ENCODE measurements at regions not wholly inside any gene's neighbourhood (a gene's known extent, or its start where the extent isn't known, plus 50 kb on each side); places are given as distances from the start of the nearest gene placed in this dataset.

GRCh38 chr5:175052351-175052750 lies 328.0 kb downstream of the MSX2 start:
- FAIRE-seq: no peak
- no peak for DNase-seq (ENCODE audit: low spot score)

DNA sequence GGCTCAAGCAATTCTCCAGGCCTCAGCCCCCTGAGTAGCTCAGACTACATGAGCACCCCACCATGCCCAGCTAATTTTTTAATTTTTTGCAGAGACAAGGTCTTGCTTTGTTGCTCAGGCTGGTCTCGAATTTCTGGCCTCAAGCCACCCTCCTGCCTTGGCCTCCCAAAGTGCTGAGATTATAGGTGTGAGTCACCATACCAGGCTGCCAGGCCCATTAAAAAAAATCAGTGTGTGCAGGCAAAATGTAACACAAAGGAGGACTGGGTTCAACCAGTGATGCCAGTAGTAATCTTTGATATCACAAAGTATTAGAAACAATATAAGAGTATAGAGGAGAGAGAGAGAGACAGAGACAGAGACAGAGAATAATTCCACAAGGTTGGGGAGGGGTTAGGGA lies 322.7 kb downstream of the MSX2 start:
- FAIRE-seq: no peak

DNA sequence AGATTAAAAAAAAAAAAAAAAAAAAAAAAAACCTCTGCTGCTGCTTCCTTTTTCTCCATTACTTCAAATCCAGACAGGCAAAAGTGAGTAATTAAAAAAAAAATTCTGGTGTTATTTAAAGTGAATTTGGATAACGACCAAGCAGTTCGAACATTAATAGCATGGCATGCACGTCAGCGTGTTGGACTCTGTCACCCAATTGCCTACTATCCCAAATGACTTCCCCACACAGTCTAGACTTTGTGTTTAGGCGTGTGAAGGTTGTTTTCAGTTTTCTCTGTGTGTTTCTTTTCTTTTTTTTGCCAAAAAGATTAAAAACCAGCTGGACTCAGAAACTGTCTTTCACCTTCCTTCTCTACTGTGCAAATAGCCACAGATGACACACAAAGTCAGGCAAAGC lies 321.4 kb downstream of the MSX2 start:
- no peak for DNase-seq (ENCODE audit: low spot score)
- no peak for FAIRE-seq

More for the DNA sequence above, 322.7 kb downstream of the MSX2 start:
- DNase-seq (ENCODE audit: low spot score): no peak

DNA sequence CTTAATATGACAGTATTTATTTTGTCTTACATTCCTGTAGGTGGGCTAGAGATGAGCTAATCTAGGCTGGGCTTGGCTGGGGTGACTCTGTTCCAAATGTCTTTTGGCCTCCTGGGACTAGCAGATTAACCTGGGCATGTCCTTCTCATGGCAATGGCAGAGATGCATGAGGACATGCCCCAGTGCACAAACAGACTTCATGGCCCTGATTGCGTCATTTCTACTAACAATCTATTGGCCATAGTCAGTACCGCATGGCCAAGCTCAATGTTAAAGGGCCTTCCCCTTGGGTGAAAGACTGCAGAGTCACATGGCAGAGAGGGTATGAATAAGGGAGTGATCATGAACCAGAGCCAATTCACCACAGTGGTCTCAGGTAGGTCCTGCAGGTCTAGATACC lies 313.4 kb downstream of the MSX2 start:
- no peak for DNase-seq (ENCODE audit: low spot score)
- FAIRE-seq: no peak

DNA sequence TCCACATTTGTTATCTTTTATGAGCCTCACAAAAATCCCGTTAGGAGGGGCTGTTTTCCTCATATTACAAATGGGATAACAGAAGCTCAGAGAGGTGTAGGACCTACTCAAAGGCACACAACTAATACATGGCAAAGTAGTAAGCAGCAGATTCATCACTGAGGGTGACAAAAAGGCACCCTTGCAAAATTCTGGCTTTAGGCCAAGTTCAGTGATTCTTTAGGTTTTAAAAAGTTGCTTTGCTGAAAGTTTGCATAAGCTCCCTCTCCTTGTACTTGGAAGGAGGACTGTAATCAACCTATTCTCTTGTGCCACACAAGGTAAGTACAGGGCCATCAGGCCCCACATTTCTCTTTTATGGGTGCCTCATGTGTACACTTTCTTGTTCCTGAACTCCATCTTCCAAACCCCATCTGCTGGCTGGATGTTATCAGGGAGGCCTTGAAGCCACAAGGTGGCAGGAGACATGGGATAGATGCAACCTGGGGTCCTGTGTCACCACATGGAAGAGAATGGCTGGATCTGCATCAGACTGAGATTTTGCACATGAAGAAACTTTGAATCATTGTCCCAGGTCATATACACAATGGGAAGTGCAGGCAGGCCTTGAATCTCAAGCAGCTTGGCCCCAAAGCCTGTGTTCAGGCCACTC lies 311.6 kb downstream of the MSX2 start:
- FAIRE-seq (no peak), DNase-seq (ENCODE audit: low spot score) (no peak)

- no peak for FAIRE-seq
- DNase-seq (ENCODE audit: low spot score): no peak
Observed at GRCh38 chr5:175034924-175035323, 310.5 kb downstream of the MSX2 start.

DNA sequence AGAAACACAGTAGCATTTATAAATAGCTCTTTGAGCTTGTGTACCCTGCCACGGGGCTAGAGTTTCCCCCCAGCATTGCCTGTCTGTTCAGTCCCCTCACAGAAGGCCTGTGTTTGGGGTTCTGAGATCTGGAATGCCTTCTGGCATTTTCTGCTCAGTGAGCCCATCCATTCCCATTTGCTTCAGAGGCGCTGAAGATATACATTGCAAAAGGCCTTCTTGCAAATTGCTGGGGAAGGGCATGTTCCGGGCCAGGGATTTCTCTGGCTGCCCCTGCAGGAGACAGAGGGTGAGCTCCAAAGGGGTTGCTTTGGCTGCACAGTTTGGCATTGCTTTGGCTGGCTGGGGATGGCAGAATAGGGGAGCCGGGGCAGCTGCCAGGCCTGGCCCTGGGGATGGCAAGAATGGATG lies 308.4 kb downstream of the MSX2 start:
- FAIRE-seq: no peak
- no peak for DNase-seq (ENCODE audit: low spot score)

DNA sequence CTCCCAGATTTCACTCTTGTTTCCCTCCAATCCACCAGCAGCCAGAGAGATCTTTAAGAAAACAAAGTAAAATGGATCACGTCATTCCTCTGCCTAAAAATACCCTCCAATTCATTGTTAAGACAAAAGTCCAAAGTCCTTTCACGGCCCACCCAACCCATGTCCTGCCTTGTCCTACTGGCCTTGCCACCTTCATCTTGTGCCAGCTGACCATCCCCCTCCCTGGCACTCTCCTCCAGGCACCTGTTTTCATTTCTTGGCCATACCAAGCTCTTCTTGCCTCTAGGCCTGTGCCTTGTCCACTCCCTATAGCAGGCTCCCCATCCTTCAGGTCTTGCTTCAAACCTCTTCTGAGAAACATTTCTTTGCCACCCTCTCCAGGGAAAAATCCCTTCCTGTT lies 307.6 kb downstream of the MSX2 start:
- FAIRE-seq (no peak), DNase-seq (ENCODE audit: low spot score) (no peak)

DNA sequence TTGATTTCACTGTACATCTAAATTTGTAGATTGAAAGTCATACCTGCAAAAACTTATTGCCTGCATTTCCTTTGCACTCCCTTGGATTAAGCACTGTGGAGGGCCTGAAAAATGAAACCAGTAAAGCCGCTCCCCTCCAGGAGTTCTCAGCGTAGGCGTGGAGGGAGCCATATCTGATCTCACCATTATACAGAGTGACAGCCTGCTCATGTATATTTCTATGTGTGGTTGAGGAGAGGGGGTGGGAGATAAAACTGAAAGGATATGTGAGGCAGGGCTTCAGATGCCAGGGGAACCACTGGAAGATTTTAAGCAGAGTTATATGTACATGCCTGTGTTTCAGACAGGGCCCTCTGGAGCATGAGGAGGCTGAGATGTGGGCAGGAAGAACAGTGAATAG lies 303.0 kb downstream of the MSX2 start:
- DNase-seq (ENCODE audit: low spot score): no peak
- no peak for FAIRE-seq

DNA sequence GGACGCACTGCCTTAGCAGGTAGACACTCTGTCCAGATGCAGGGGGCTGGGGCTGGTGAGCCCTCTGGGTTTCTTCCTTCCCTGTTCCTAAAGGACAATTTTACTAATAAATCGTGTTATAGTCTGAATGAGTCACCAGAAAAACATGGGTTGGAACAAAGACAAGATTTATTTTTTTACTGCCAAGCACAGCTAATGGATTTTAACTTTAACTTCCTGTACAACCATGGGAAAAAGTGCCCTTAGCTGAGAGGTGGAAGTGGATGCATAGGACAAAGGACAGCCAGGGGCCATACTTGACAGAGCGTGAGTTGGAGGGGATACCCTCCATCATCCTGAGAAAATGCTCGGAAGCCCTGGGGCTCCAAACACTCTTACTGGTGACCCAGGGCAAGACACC lies 300.7 kb downstream of the MSX2 start:
- no peak for DNase-seq (ENCODE audit: low spot score)
- FAIRE-seq: no peak

GRCh38 chr5:175021841-175022625 lies 297.7 kb downstream of the MSX2 start:
- FAIRE-seq: no peak
- DNase-seq (ENCODE audit: low spot score): no peak

DNA sequence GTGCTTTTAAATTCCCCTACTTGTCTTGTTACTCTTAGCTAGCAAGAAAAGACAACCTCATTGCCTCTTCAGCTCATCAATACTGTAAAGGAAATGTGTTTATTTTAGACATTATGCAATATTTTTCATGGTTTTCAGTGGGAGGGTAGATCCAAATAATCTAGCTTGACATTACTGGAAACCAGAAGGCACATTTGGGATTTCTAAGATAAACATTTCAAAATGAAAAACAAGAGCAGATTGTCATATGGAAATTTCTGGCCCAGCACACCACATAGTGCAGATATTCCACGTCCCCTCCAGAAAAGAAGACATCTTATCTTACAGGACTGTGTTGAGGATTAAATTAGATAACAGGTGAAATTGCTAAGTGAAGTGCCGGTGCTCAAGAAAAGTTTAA lies 296.9 kb downstream of the MSX2 start:
- FAIRE-seq: no peak
- no peak for DNase-seq (ENCODE audit: low spot score)

- FAIRE-seq (no peak), DNase-seq (ENCODE audit: low spot score) (no peak)
Observed at GRCh38 chr5:175015028-175015685, 290.8 kb downstream of the MSX2 start.

DNA sequence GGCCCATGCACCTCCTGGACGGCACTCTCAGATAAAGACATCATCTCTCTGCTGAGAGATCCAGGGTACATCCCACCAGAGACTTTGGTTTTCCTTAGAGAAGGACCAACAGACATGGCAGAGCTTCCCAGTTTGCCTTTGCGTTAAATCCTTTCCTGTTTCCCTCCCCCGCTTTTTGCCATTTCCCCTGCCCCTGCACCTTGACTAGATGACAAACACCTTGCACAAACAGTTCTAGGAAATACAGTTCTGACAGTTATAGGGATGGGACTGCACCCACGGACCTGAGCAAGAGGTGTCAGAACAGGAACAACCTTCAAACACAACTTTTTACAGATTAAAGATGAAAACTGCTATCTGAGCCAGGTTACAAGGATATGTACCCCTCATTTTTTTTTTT lies 288.9 kb downstream of the MSX2 start:
- no peak for FAIRE-seq
- no peak for DNase-seq (ENCODE audit: low spot score)

DNA sequence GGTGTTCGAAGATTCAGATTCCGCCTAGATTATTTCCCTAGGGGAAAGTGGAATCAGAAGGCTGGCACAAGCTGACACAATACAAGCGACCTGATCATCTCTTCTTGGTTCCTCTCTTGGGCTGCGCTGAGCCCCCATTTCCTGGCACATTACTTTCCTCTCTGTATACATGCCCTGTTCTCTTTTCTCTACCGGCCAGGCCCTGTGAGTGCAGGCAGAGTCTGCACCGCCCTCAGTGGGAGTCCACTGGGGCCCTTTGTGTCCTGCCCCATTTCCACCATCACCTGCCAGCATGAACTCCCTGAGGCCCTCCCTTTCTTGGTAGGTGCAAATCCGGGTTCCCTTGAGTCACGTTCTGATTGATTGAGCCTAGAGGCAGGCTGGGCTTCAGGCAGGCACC lies 287.9 kb downstream of the MSX2 start:
- FAIRE-seq (no peak), DNase-seq (ENCODE audit: low spot score) (no peak)

DNA sequence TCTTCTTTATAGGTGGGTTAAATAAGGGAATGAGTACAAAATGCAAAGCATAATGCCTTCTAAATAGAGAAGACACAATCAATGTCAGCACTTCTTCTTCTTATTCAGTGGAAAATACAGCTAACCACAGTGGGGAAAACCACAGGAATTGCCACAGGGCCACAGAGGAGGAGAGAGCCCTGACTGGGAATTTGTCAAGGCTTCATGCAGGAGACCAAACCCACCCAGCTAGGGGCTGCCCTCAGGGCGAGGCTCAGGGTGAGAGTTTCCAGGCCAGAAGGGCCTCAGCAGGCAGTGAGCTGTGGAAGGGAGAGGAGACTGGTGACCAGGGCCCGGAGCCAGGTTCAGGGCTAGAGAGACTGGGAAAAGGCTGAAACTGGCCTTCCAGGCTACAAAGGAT lies 279.1 kb downstream of the MSX2 start:
- FAIRE-seq (no peak), DNase-seq (ENCODE audit: low spot score) (no peak)

- FAIRE-seq (no peak), DNase-seq (ENCODE audit: low spot score) (no peak)
Observed at GRCh38 chr5:175001876-175002645, 277.7 kb downstream of the MSX2 start.

- DNase-seq (ENCODE audit: low spot score) (no peak), FAIRE-seq (no peak)
Observed at GRCh38 chr5:175001311-175001710, 276.9 kb downstream of the MSX2 start.

GRCh38 chr5:174999581-174999980 lies 275.2 kb downstream of the MSX2 start:
- no peak for FAIRE-seq

GRCh38 chr5:174998131-174998730 lies 273.8 kb downstream of the MSX2 start:
- DNase-seq (ENCODE audit: low spot score) (no peak), FAIRE-seq (no peak)

More at GRCh38 chr5:174999581-174999980, 275.2 kb downstream of the MSX2 start:
- no peak for DNase-seq (ENCODE audit: low spot score)

DNA sequence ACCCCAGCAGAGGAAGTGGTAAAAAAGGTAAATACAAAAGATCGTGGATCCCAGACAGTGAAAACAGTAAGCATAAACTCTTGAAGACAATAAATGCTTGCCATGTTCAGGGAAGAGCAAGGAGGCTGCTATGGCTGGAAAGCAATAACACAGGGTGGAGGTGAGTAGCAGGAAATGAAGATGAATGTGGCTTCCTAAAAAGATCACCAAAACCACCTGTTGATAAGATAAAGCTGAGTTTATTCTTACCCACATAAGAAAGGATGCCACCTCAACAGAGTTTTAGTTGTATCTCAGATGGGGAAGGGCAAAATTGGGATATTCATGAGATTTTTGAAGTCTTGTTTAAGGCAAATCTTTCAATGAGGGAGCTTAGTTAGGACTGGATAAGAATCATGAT lies 273.3 kb downstream of the MSX2 start:
- DNase-seq (ENCODE audit: low spot score): no peak
- no peak for FAIRE-seq
